Endothelial cell (in vitro differentiated cells): ENCODE measurements at regions not wholly inside any gene's neighbourhood (a gene's known extent, or its start where the extent isn't known, plus 50 kb on each side); places are given as distances from the start of the nearest gene placed in this dataset.

ENCODE experiments used
- DNase-seq: peaks from one replicate; pipeline ENCODE4 v3.0.0; 2021; ENCODE audit warnings: low spot score
- H3K27ac Mint-ChIP-seq: one replicate; pipeline ENCODE4 v1.8.0; 2021; ENCODE audit warnings: mixed read lengths, inconsistent platforms; ENCODE audit not compliant: unreplicated experiment
- H3K27me3 Mint-ChIP-seq: one replicate; pipeline ENCODE4 v1.8.0; 2021; ENCODE audit warnings: mild to moderate bottlenecking, moderate library complexity, mixed read lengths, inconsistent platforms; ENCODE audit not compliant: unreplicated experiment
- H3K36me3 Mint-ChIP-seq: one replicate; pipeline ENCODE4 v1.8.0; 2021; ENCODE audit warnings: mild to moderate bottlenecking, low read depth, mixed read lengths, inconsistent platforms; ENCODE audit not compliant: unreplicated experiment
- H3K4me1 Mint-ChIP-seq: one replicate; pipeline ENCODE4 v1.8.0; 2021; ENCODE audit warnings: mild to moderate bottlenecking, mixed read lengths, inconsistent platforms; ENCODE audit not compliant: unreplicated experiment
- H3K4me3 Mint-ChIP-seq: one replicate; pipeline ENCODE4 v1.8.0; 2021; ENCODE audit warnings: mild to moderate bottlenecking, mixed read lengths, inconsistent platforms; ENCODE audit not compliant: unreplicated experiment
- H3K9me3 Mint-ChIP-seq: one replicate; pipeline ENCODE4 v1.8.0; 2021; ENCODE audit warnings: mixed read lengths, inconsistent platforms; ENCODE audit not compliant: unreplicated experiment
- TF ChIP-seq, protein P1 (sequence below): fragments of 200-600 bp; sonication (generic); IDR thresholded peaks from one replicate; pipeline ENCODE4 v1.5.0; 2021; ENCODE audit warnings: antibody characterized with exemption; ENCODE audit not compliant: unreplicated experiment

DNA sequence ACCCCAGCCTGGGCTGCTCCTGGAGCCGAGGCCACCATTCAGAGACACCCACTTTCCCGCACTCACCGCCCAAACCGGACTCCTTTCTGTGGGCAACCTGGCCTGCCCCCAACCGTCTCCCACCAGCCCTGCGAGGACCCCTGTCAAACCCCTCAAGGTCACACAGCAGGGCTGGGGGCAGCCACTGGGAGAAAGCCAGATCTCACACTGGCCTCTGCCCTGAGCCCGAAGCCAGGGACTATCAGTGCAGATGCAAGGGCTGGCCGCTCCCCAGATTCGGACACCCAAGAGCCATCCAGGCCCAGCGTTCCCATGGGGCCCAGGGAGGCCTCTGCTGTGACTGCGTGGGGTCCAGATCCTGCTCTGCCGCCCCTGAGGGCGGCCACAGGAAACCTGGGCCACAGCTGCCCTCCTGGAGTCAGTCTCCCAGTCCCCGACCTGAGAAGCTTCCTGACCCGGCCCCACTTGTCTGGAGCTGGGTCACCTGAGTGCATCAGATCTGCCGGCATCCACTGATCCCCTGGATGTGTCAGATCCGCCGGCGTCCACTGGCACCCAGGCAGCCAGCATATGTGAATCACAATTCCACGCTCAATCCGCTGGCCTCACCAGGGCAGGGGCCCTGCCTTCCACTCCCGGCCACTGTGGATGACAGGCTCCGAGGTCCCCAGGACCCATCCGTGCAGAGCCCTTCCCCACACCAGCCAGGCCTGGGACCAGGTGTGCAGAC, 139.7 kb downstream of the BRD1 start:
- no peaks in the 10 kb centered on the region for H3K9me3 Mint-ChIP-seq
- peaks cover 2% of the 10 kb centered on the region for H3K27me3 Mint-ChIP-seq
- H3K36me3 Mint-ChIP-seq: peaks cover 7% of the 10 kb centered on the region
- TF ChIP-seq, protein P1, sequence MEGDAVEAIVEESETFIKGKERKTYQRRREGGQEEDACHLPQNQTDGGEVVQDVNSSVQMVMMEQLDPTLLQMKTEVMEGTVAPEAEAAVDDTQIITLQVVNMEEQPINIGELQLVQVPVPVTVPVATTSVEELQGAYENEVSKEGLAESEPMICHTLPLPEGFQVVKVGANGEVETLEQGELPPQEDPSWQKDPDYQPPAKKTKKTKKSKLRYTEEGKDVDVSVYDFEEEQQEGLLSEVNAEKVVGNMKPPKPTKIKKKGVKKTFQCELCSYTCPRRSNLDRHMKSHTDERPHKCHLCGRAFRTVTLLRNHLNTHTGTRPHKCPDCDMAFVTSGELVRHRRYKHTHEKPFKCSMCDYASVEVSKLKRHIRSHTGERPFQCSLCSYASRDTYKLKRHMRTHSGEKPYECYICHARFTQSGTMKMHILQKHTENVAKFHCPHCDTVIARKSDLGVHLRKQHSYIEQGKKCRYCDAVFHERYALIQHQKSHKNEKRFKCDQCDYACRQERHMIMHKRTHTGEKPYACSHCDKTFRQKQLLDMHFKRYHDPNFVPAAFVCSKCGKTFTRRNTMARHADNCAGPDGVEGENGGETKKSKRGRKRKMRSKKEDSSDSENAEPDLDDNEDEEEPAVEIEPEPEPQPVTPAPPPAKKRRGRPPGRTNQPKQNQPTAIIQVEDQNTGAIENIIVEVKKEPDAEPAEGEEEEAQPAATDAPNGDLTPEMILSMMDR: no peak
- no peak overlapping the region for H3K27ac Mint-ChIP-seq
- peaks cover 2% of the 10 kb centered on the region for H3K4me1 Mint-ChIP-seq
- no peak for DNase-seq
- no peak overlapping the region for H3K4me3 Mint-ChIP-seq

DNA sequence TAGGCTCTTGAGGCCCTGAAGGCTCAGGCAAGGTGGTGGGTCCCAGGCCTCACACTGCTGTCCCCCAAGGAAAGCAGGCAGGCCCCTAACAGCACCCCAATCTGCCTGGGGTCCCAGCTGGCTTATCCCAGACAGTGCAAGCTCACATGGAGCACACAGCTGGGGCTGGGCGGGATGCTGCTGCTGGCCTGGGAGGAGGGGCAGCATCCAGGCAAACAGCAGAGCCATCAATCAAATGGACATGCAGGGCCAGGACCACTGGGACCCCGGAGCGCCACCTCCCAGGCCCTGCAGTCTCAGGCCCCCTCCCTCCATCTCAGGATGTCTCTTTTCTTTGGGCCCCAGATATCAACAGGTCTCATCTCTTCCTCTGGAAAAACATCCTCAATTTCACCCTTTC, 140.3 kb downstream of the BRD1 start:
- no peak for DNase-seq
- Mint-ChIP-seq H3K27me3 (peaks cover 2% of the 10 kb centered on the region), H3K36me3 (peaks cover 7% of the 10 kb centered on the region), H3K9me3 (no peaks in the 10 kb centered on the region), H3K4me1 (peaks cover 2% of the 10 kb centered on the region), H3K27ac (no peak overlapping the region), H3K4me3 (no peak overlapping the region)
- TF ChIP-seq, protein P1: no peak

DNA sequence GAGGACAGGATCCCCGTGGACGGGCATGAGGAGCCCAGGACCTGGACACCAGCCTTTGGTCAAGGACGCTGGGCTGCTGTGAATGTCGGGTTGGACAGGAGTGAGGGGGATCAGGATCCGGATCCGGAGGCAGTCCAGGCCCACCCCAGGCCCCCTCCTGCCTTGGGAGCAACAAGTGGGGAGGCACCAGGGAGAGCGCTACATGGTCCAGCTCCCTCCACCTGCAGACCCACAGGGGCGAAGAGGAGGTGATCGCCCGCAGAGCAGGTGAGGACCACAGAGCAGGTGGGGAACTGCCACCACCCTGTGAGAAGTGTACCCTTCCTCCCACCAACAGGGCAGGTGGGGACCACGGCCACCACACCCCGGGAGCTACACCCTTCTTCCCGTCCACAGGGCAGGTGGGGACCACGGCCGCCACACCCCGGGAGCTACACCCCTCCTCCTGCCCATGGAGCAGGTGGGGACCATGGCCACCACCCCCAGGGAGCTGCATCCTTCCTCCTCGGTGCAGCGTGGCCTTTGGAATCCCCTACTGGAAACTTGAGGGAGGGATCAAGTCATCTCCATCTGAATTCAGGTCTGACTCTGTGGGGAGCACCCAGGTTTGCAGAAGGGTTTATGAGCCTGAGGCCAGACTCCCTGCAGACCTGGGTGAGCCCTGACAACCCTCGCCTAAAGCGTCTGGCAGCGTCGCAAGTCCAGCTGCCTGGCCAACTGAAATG, 141.0 kb downstream of the BRD1 start:
- Mint-ChIP-seq H3K4me3 (no peak overlapping the region), H3K36me3 (peaks cover 4% of the 10 kb centered on the region), H3K27ac (no peak overlapping the region), H3K9me3 (no peaks in the 10 kb centered on the region), H3K27me3 (peaks cover 2% of the 10 kb centered on the region), H3K4me1 (no peaks in the 10 kb centered on the region)
- DNase-seq: no peak
- TF ChIP-seq, protein P1: no peak

DNA sequence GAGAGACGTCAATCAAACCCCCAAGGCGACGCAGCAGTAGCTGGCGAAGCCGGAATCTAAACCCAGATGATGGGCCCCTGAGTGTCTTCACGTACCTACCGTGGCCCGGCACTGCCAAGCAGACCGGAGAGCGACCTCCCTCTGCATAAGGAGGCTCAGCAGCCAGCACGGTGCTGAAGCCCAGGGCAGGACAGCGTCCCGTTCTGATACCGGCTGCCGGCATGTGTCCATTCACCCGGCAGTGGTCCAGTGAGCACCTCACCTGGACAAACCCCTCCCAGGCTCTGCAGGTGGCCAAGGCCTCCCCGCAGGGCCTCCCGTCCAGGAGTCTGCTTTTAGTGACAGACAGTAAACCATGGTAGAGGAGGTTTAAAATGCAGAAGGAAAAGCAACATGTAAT, 142.0 kb downstream of the BRD1 start:
- Mint-ChIP-seq H3K9me3 (no peaks in the 10 kb centered on the region), H3K36me3 (peaks cover 1% of the 10 kb centered on the region), H3K27me3 (no peaks in the 10 kb centered on the region), H3K4me3 (no peak overlapping the region), H3K27ac (no peak overlapping the region), H3K4me1 (no peaks in the 10 kb centered on the region)
- TF ChIP-seq, protein P1: no peak
- DNase-seq: no peak

DNA sequence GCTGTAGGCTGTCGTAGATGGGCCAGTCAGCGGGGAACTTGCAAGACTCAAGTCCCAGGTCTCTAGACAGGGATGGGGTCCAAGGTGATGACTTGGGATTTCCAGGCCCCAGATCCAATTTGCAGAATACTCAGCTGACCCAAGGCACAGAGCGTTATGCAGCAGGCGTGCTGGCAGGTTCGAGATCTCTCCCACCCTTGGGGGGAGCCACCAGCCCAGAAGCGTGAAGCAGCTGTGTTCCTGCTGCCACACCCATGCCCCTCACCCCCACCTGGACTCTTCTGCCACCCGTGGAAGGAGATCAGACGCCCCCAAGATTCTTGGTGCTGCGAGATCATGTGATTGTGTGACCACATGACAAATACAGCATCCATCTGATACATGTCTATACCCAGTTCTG, 142.6 kb downstream of the BRD1 start:
- Mint-ChIP-seq H3K27ac (no peak overlapping the region), H3K9me3 (no peaks in the 10 kb centered on the region), H3K4me3 (no peak overlapping the region), H3K27me3 (peaks cover under 1% of the 10 kb centered on the region), H3K36me3 (no peaks in the 10 kb centered on the region), H3K4me1 (no peaks in the 10 kb centered on the region)
- TF ChIP-seq, protein P1: no peak
- DNase-seq: no peak
